Gastroesophageal sphincter (tissue), 4 donors: ENCODE measurements at regions not wholly inside any gene's neighbourhood (a gene's known extent, or its start where the extent isn't known, plus 50 kb on each side); places are given as distances from the start of the nearest gene placed in this dataset.
A peak's percentile ranks its signal among the peaks of the same experiment; 100 is the strongest.
"Not testable (repeated sequence)": the region's sequence is repeated elsewhere in the genome, so short reads cannot be mapped to it uniquely, and the experiment has no call there.

Source experiments
- ATAC-seq: fragments of 150-250 bp; one replicate; pipeline ENCODE4 v1.9.1; 2016; ENCODE audit warnings: mild to moderate bottlenecking, moderate library complexity
- H3K27ac ChIP-seq, 4 donors: fragments of 200-600 bp; sonication (generic) in 3 of 4; 1 replicate in 3 of 4; 2 replicates in 1 of 4; pipeline ENCODE4 v1.5.1; 2016 to 2019
- H3K27me3 ChIP-seq: fragments of 200-600 bp; sonication (generic); one replicate; pipeline ENCODE4 v1.5.1; 2019
- H3K36me3 ChIP-seq, 2 donors: fragments of 200-600 bp; sonication (generic); one replicate each; pipeline ENCODE4 v1.5.1; 2019; ENCODE audit warnings: control low read depth in 1 of 2
- H3K4me1 ChIP-seq, 3 donors: fragments of 200-600 bp; sonication (generic); 1 replicate in 2 of 3; 2 replicates in 1 of 3; pipeline ENCODE4 v1.5.1; 2016 to 2019; ENCODE audit warnings: control low read depth in 2 of 3
- H3K4me3 ChIP-seq, 2 donors: fragments of 200-600 bp; sonication (generic); one replicate each; pipeline ENCODE4 v1.5.1; 2019; ENCODE audit warnings: mild to moderate bottlenecking in 1 of 2, moderate library complexity in 1 of 2
- H3K9me3 ChIP-seq, 3 donors: fragments of 200-600 bp; sonication (generic); one replicate each; pipeline ENCODE4 v1.5.1; 2017 to 2019; ENCODE audit warnings: control low read depth in 2 of 3
- CTCF ChIP-seq, 4 experiments: fragments of 200-600 bp in 2 of 4; fragments of 450-650 bp in 2 of 4; sonication (generic) in 1 of 4; IDR thresholded peaks; one replicate each; pipeline ENCODE4 v1.5.1; 2017 to 2019; ENCODE audit warnings: antibody characterized with exemption in 4 of 4, mild to moderate bottlenecking in 2 of 4, moderate library complexity in 2 of 4
- EP300 ChIP-seq: sonication (generic); formaldehyde crosslinking; IDR thresholded peaks from one replicate; pipeline ENCODE4 v1.6.1; 2017; ENCODE audit warnings: antibody characterized with exemption, mild to moderate bottlenecking
- POLR2A ChIP-seq, 2 donors: fragments of 450-650 bp; IDR thresholded peaks; one replicate each; pipeline ENCODE4 v1.6.1; 2017; ENCODE audit warnings: antibody characterized with exemption in 2 of 2, mild to moderate bottlenecking in 2 of 2, moderate library complexity in 1 of 2
- POLR2AphosphoS5 ChIP-seq: sonication (generic); formaldehyde crosslinking; IDR thresholded peaks from one replicate; pipeline ENCODE4 v1.6.1; 2017; ENCODE audit warnings: antibody characterized with exemption
- WGBS, 2 donors: methylation state at CpG; one replicate each; pipeline ENCODE4 v1.1.5; 2018; ENCODE audit warnings: low coverage in 1 of 2; 5-methylcytosine and 5-hydroxymethylcytosine counted together

- 85 to 86% methylated on average over 3 of the region's 3 CpGs for WGBS, 2 donors
- no peak for ATAC-seq
- Histone ChIP-seq H3K27ac (no peak overlapping the region), H3K27me3 (no peaks in the 10 kb centered on the region), H3K9me3 (no peaks in the 10 kb centered on the region), H3K36me3 (no peaks in the 10 kb centered on the region), H3K4me3 (no peak overlapping the region), H3K4me1 (no peaks in the 10 kb centered on the region)
- TF ChIP-seq POLR2AphosphoS5: no peak
- TF ChIP-seq CTCF (IDR thresholded peaks at IDR 0.05): no peak
- no peak for TF ChIP-seq EP300
- no peak for TF ChIP-seq POLR2A (IDR thresholded peaks at IDR 0.05)
Measured at GRCh38 chr13:37293295-37293694, 187.8 kb upstream of the CSNK1A1L start.

- no peak for ATAC-seq
- Histone ChIP-seq H3K36me3 (no peaks in the 10 kb centered on the region), H3K27ac (no peak overlapping the region), H3K27me3 (no peaks in the 10 kb centered on the region), H3K4me3 (no peak overlapping the region), H3K9me3 (no peaks in the 10 kb centered on the region), H3K4me1 (no peaks in the 10 kb centered on the region)
- WGBS, 2 donors: 83 to 91% methylated on average over 6 of the region's 6 CpGs
- TF ChIP-seq CTCF (IDR thresholded peaks at IDR 0.05) (no peak), POLR2AphosphoS5 (no peak), POLR2A (IDR thresholded peaks at IDR 0.05) (no peak), EP300 (no peak)
Measured at GRCh38 chr13:37290716-37291505, 185.4 kb upstream of the CSNK1A1L start.

GRCh38 chr13:37289212-37289935, 183.9 kb upstream of the CSNK1A1L start:
- no peak overlapping the region for H3K4me3 ChIP-seq
- H3K27me3 ChIP-seq: no peaks in the 10 kb centered on the region
- H3K4me1 ChIP-seq: no peaks in the 10 kb centered on the region
- H3K9me3 ChIP-seq: no peaks in the 10 kb centered on the region
- no peaks in the 10 kb centered on the region for H3K36me3 ChIP-seq
- 69 to 86% methylated on average over 4 to 5 of the region's 6 CpGs for WGBS, 2 donors
- peak overlapping the region in 1 of 4 donors; percentile 20 for H3K27ac ChIP-seq
- ATAC-seq: no peak
- TF ChIP-seq POLR2AphosphoS5 (no peak), EP300 (no peak), POLR2A (IDR thresholded peaks at IDR 0.05) (no peak), CTCF (IDR thresholded peaks at IDR 0.05) (no peak)

- Histone ChIP-seq H3K27ac (no peak overlapping the region), H3K36me3 (no peaks in the 10 kb centered on the region), H3K27me3 (no peaks in the 10 kb centered on the region), H3K9me3 (no peaks in the 10 kb centered on the region), H3K4me1 (no peaks in the 10 kb centered on the region), H3K4me3 (no peak overlapping the region)
- WGBS, 2 donors: 73 to 74% methylated on average over 6 of the region's 6 CpGs
- ATAC-seq: no peak
- TF ChIP-seq EP300 (no peak), POLR2A (IDR thresholded peaks at IDR 0.05) (no peak), POLR2AphosphoS5 (no peak), CTCF (IDR thresholded peaks at IDR 0.05) (no peak)
Measured at GRCh38 chr13:37288057-37288720, 182.7 kb upstream of the CSNK1A1L start.

- ATAC-seq, H3K27ac ChIP-seq, H3K4me3 ChIP-seq, H3K27me3 ChIP-seq, H3K4me1 ChIP-seq, H3K9me3 ChIP-seq, H3K36me3 ChIP-seq: not testable (repeated sequence)
- no CpG with 5 or more reads among the region's 28 CpGs for WGBS, 2 donors
Measured at GRCh38 chr13:37280231-37280630, 174.8 kb upstream of the CSNK1A1L start.
